PC-9 (cell line): ENCODE measurements at regions not wholly inside any gene's neighbourhood (a gene's known extent, or its start where the extent isn't known, plus 50 kb on each side); places are given as distances from the start of the nearest gene placed in this dataset.

Experiments
- EZH2 ChIP-seq: fragments of 200-600 bp; sonication (generic); IDR thresholded peaks from 2 replicates; pipeline ENCODE4 v1.8.0; 2017; ENCODE audit warnings: antibody characterized with exemption, low read depth
- TF ChIP-seq, protein P1 (sequence below): fragments of 200-600 bp; sonication (generic); conservative IDR thresholded peaks from 2 replicates; pipeline ENCODE4 v1.6.1; 2017; ENCODE audit warnings: mixed run types, antibody characterized with exemption, mild to moderate bottlenecking, moderate library complexity

DNA sequence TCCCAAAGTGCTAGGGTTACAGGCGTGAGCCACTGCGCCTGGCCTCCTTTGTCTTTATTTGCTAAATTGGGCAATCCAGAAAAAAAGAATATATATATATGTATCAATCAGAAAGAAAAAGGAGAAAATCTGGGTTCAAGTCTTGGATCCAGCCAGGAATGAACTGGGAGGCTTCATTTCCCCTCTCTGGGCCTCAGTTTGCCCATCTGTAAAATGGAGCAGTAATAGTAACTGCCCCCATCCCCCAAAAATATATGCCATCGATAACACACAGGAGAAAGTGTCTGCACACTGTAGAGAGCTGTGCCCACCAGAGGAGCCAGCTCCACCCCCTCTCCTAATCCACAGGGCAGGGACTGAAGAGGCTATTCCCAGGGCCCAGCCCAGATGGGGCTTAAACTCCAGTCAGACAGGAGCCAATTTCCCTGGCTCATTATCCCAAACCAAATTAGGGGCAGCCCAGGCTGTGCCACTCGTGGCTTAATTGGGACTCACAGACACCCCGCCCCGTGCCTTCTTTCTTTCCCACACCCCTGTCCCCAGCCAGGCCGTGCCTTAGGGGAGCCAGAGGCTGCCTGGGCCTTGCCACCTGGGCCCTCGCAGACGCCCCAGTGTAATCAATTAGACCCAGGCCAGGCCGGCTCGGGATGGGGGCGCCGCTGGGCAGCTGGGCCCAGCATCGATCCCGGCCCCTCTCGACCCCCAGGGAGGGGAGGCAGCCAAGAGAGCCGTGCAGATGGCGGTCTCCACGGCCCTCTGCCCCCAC lies 171.5 kb downstream of the MN1 start:
- no peak for TF ChIP-seq EZH2
- TF ChIP-seq, protein P1, sequence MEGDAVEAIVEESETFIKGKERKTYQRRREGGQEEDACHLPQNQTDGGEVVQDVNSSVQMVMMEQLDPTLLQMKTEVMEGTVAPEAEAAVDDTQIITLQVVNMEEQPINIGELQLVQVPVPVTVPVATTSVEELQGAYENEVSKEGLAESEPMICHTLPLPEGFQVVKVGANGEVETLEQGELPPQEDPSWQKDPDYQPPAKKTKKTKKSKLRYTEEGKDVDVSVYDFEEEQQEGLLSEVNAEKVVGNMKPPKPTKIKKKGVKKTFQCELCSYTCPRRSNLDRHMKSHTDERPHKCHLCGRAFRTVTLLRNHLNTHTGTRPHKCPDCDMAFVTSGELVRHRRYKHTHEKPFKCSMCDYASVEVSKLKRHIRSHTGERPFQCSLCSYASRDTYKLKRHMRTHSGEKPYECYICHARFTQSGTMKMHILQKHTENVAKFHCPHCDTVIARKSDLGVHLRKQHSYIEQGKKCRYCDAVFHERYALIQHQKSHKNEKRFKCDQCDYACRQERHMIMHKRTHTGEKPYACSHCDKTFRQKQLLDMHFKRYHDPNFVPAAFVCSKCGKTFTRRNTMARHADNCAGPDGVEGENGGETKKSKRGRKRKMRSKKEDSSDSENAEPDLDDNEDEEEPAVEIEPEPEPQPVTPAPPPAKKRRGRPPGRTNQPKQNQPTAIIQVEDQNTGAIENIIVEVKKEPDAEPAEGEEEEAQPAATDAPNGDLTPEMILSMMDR = no peak
